Neural cell (in vitro differentiated cells): ENCODE measurements at regions not wholly inside any gene's neighbourhood (a gene's known extent, or its start where the extent isn't known, plus 50 kb on each side); places are given as distances from the start of the nearest gene placed in this dataset.

Experiments
- H2AFZ ChIP-seq: fragments of 200-600, 300-800 bp; sonication (generic), shearing (Covaris generic); 2 replicates; pipeline ENCODE4 v1.6.0; 2014; ENCODE audit warnings: low read depth, mild to moderate bottlenecking, antibody characterized with exemption, low read length, moderate library complexity
- H3F3A ChIP-seq: fragments of 200-600 bp; shearing (Covaris generic); 2 replicates; pipeline ENCODE4 v1.6.1; 2016; ENCODE audit warnings: mild to moderate bottlenecking, moderate library complexity, mixed read lengths, antibody characterized with exemption, low read length; ENCODE audit not compliant: insufficient read depth, poor library complexity, severe bottlenecking
- H3K27ac ChIP-seq: fragments of 200-600, 300-800 bp; sonication (generic), shearing (Covaris generic); 2 replicates; pipeline ENCODE4 v1.5.1; 2014; ENCODE audit warnings: mild to moderate bottlenecking, low read length, moderate library complexity
- H3K27me3 ChIP-seq: fragments of 300-800, 200-600 bp; sonication (generic), shearing (Covaris generic); 2 replicates; pipeline ENCODE4 v1.6.0; 2014; ENCODE audit warnings: mild to moderate bottlenecking, low read depth, low read length, moderate library complexity; ENCODE audit not compliant: insufficient read depth
- H3K36me3 ChIP-seq: fragments of 300-800, 200-600 bp; sonication (generic), shearing (Covaris generic); 2 replicates; pipeline ENCODE4 v1.5.1; 2014; ENCODE audit warnings: mild to moderate bottlenecking, antibody characterized with exemption, low read length, moderate library complexity; ENCODE audit not compliant: insufficient read depth
- H3K4me2 ChIP-seq: fragments of 300-800, 200-600 bp; sonication (generic), shearing (Covaris generic); 2 replicates; pipeline ENCODE4 v1.6.0; 2014; ENCODE audit warnings: mild to moderate bottlenecking, low read length
- H3K4me3 ChIP-seq: fragments of 300-800, 200-600 bp; sonication (generic), shearing (Covaris generic); 2 replicates; pipeline ENCODE4 v1.5.1; 2014; ENCODE audit warnings: mild to moderate bottlenecking, low read length, moderate library complexity
- H3K79me2 ChIP-seq: fragments of 200-600 bp; shearing (Covaris generic); replicated peaks from 2 replicates; pipeline ENCODE4 v1.6.0; 2014; ENCODE audit warnings: mild to moderate bottlenecking, low read length, moderate library complexity; ENCODE audit not compliant: insufficient read depth
- H3K9ac ChIP-seq: fragments of 300-800, 200-600 bp; sonication (generic), shearing (Covaris generic); 2 replicates; pipeline ENCODE4 v1.6.1; 2016; ENCODE audit warnings: mild to moderate bottlenecking, low read length, mixed read lengths
- H3K9me2 ChIP-seq: fragments of 200-600 bp; shearing (Covaris generic); 2 replicates; pipeline ENCODE4 v1.6.1; 2016; ENCODE audit warnings: mild to moderate bottlenecking, low read length, mixed read lengths; ENCODE audit not compliant: insufficient read depth
- H3K9me3 ChIP-seq: fragments of 200-600, 300-800 bp; sonication (generic), shearing (Covaris generic); 2 replicates; pipeline ENCODE4 v1.6.1; 2016; ENCODE audit warnings: mild to moderate bottlenecking, mixed run types, low read length, moderate library complexity, mixed read lengths
- H4K20me1 ChIP-seq: fragments of 200-600 bp; shearing (Covaris generic); 2 replicates; pipeline ENCODE4 v1.6.1; 2016; ENCODE audit warnings: mild to moderate bottlenecking, mixed run types; ENCODE audit not compliant: insufficient read depth
- EP300 ChIP-seq: fragments of 450-650 bp; conservative IDR thresholded peaks from 2 replicates; pipeline ENCODE4 v1.6.1; 2014; ENCODE audit warnings: antibody characterized with exemption, mild to moderate bottlenecking, moderate library complexity; ENCODE audit not compliant: poor library complexity, severe bottlenecking
- EZH2 ChIP-seq: fragments of 200-600, 300-800 bp; shearing (Covaris generic), sonication (generic); IDR thresholded peaks from 2 replicates; pipeline ENCODE4 v1.6.1; 2014; ENCODE audit warnings: antibody characterized with exemption, low read length, borderline replicate concordance, mild to moderate bottlenecking; ENCODE audit not compliant: insufficient read depth, poor library complexity, severe bottlenecking
- MXI1 ChIP-seq: fragments of 450-650 bp; conservative IDR thresholded peaks from 2 replicates; pipeline ENCODE4 v1.6.1; 2014; ENCODE audit warnings: antibody characterized with exemption, mild to moderate bottlenecking; ENCODE audit not compliant: poor library complexity, severe bottlenecking
- POLR2AphosphoS5 ChIP-seq: IDR thresholded peaks from 2 replicates; pipeline ENCODE4 v1.6.1; 2012
- RAD21 ChIP-seq: fragments of 450-650 bp; conservative IDR thresholded peaks from 2 replicates; pipeline ENCODE4 v1.6.1; 2014; ENCODE audit warnings: antibody characterized with exemption, mild to moderate bottlenecking, moderate library complexity
- SMC3 ChIP-seq: fragments of 450-650 bp; conservative IDR thresholded peaks from 2 replicates; pipeline ENCODE4 v1.6.1; 2014; ENCODE audit warnings: antibody characterized with exemption, mild to moderate bottlenecking, moderate library complexity; ENCODE audit not compliant: poor library complexity
- TAF1 ChIP-seq: IDR thresholded peaks from 2 replicates; pipeline ENCODE4 v1.6.1; 2012; ENCODE audit warnings: low read depth
- TF ChIP-seq, protein P1 (sequence below): IDR thresholded peaks from 2 replicates; pipeline ENCODE4 v1.6.1; 2012; ENCODE audit warnings: borderline replicate concordance
- TF ChIP-seq, protein P2 (sequence below): fragments of 450-650 bp; IDR thresholded peaks from 2 replicates; pipeline ENCODE4 v1.5.1; 2014; ENCODE audit warnings: antibody characterized with exemption, mild to moderate bottlenecking, moderate library complexity; ENCODE audit not compliant: poor library complexity, severe bottlenecking

DNA sequence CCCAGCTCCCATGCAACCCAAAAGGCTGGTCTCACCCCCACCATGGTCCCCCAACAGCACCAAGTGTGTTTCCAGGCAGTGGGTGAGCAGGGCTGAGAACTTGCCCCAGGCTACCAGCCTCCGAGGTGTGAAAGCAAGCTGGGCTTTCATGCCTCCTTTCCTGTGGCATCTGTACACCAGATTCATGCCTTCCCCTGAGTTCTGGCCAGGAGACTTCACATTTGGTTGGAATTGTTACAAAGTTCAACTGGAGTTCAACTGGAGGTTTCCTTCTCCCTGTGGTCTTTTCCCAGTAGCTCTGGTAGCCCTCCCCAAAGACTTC is 77.6 kb upstream of the RAB40AL start:
- no peak overlapping the region for H2AFZ ChIP-seq
- no peak overlapping the region for H3K9ac ChIP-seq

DNA sequence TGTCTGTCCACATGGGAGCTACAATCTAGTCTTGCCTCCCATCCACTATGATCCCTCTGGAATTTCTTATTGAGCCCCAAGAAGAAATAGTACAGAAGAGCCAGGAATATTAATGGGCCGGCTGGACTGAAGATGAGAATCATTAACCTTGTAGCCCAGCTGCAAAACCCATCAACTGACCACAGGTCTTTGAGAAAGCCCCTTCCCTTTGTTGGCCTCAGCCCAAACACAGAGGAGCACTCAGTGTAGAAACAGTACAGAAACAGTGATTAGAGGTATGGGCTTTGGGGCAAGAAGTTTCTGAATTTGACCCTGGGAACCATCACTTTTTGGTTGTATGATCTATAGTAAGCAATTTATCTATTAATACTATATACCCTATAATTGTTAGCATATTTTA is 76.8 kb upstream of the RAB40AL start:
- Histone ChIP-seq H3K36me3 (no peaks in the 10 kb centered on the region), H3K9ac (no peak overlapping the region), H3F3A (no peaks in the 10 kb centered on the region), H4K20me1 (no peaks in the 10 kb centered on the region), H3K27me3 (no peaks in the 10 kb centered on the region), H3K27ac (no peak overlapping the region), H2AFZ (no peak overlapping the region), H3K79me2 (no peaks in the 10 kb centered on the region), H3K9me3 (no peaks in the 10 kb centered on the region), H3K4me3 (no peak overlapping the region), H3K4me2 (no peak overlapping the region), H3K9me2 (no peaks in the 10 kb centered on the region)
- TF ChIP-seq TAF1 (no peak), SMC3 (no peak), RAD21 (no peak), POLR2AphosphoS5 (no peak), EZH2 (no peak), MXI1 (no peak)
- TF ChIP-seq, protein P1, sequence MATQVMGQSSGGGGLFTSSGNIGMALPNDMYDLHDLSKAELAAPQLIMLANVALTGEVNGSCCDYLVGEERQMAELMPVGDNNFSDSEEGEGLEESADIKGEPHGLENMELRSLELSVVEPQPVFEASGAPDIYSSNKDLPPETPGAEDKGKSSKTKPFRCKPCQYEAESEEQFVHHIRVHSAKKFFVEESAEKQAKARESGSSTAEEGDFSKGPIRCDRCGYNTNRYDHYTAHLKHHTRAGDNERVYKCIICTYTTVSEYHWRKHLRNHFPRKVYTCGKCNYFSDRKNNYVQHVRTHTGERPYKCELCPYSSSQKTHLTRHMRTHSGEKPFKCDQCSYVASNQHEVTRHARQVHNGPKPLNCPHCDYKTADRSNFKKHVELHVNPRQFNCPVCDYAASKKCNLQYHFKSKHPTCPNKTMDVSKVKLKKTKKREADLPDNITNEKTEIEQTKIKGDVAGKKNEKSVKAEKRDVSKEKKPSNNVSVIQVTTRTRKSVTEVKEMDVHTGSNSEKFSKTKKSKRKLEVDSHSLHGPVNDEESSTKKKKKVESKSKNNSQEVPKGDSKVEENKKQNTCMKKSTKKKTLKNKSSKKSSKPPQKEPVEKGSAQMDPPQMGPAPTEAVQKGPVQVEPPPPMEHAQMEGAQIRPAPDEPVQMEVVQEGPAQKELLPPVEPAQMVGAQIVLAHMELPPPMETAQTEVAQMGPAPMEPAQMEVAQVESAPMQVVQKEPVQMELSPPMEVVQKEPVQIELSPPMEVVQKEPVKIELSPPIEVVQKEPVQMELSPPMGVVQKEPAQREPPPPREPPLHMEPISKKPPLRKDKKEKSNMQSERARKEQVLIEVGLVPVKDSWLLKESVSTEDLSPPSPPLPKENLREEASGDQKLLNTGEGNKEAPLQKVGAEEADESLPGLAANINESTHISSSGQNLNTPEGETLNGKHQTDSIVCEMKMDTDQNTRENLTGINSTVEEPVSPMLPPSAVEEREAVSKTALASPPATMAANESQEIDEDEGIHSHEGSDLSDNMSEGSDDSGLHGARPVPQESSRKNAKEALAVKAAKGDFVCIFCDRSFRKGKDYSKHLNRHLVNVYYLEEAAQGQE: no peak
- TF ChIP-seq, protein P2, sequence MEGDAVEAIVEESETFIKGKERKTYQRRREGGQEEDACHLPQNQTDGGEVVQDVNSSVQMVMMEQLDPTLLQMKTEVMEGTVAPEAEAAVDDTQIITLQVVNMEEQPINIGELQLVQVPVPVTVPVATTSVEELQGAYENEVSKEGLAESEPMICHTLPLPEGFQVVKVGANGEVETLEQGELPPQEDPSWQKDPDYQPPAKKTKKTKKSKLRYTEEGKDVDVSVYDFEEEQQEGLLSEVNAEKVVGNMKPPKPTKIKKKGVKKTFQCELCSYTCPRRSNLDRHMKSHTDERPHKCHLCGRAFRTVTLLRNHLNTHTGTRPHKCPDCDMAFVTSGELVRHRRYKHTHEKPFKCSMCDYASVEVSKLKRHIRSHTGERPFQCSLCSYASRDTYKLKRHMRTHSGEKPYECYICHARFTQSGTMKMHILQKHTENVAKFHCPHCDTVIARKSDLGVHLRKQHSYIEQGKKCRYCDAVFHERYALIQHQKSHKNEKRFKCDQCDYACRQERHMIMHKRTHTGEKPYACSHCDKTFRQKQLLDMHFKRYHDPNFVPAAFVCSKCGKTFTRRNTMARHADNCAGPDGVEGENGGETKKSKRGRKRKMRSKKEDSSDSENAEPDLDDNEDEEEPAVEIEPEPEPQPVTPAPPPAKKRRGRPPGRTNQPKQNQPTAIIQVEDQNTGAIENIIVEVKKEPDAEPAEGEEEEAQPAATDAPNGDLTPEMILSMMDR: no peak

More for the DNA sequence above, 77.6 kb upstream of the RAB40AL start:
- Histone ChIP-seq H3K27me3 (no peaks in the 10 kb centered on the region), H3K4me3 (no peak overlapping the region), H3K79me2 (no peaks in the 10 kb centered on the region), H4K20me1 (no peaks in the 10 kb centered on the region), H3K36me3 (no peaks in the 10 kb centered on the region), H3F3A (no peaks in the 10 kb centered on the region), H3K4me2 (no peak overlapping the region), H3K9me3 (no peaks in the 10 kb centered on the region), H3K9me2 (no peaks in the 10 kb centered on the region), H3K27ac (no peak overlapping the region)
- TF ChIP-seq MXI1: no peak
- no peak for TF ChIP-seq TAF1
- TF ChIP-seq, protein P1: no peak
- no peak for TF ChIP-seq SMC3
- TF ChIP-seq EP300: no peak
- TF ChIP-seq EZH2: no peak
- TF ChIP-seq POLR2AphosphoS5: no peak
- TF ChIP-seq RAD21: no peak
- TF ChIP-seq, protein P2: no peak
